Thyroid gland (tissue), 4 donors: ENCODE measurements at regions not wholly inside any gene's neighbourhood (a gene's known extent, or its start where the extent isn't known, plus 50 kb on each side); places are given as distances from the start of the nearest gene placed in this dataset.

ENCODE experiments used
- DNase-seq, 2 donors: peaks; one replicate each; pipeline ENCODE4 v3.0.0-alpha.2; 2019
- H3K27ac ChIP-seq, 3 donors: fragments of 200-600 bp; sonication (generic); 1 replicate in 2 of 3; 2 replicates in 1 of 3; pipeline ENCODE4 v1.5.1; 2016 to 2019; ENCODE audit warnings: mild to moderate bottlenecking in 1 of 3, moderate library complexity in 1 of 3
- H3K27me3 ChIP-seq: fragments of 200-600 bp; sonication (generic); one replicate; pipeline ENCODE4 v1.5.1; 2019
- H3K36me3 ChIP-seq, 2 donors: fragments of 200-600 bp; sonication (generic); one replicate each; pipeline ENCODE4 v1.5.1; 2016 to 2019
- H3K4me1 ChIP-seq, 2 donors: fragments of 200-600 bp; sonication (generic); one replicate each; pipeline ENCODE4 v1.5.1; 2017 to 2019
- H3K4me3 ChIP-seq, 3 donors: fragments of 200-600 bp; sonication (generic); replicated peaks in 1 of 3; 1 replicate in 2 of 3; 2 replicates in 1 of 3; pipeline ENCODE4 v1.5.1; 2016; ENCODE audit warnings: mild to moderate bottlenecking in 1 of 3
- H3K9me3 ChIP-seq: fragments of 200-600 bp; sonication (generic); one replicate; pipeline ENCODE4 v1.5.1; 2017
- POLR2A ChIP-seq, 2 donors: fragments of 450-650 bp; IDR thresholded peaks; one replicate each; pipeline ENCODE4 v1.6.1; 2017; ENCODE audit warnings: antibody characterized with exemption in 2 of 2, mild to moderate bottlenecking in 2 of 2, moderate library complexity in 1 of 2
- WGBS, 2 donors: methylation state at CpG; one replicate each; pipeline ENCODE4 v1.1.5; 2017; 5-methylcytosine and 5-hydroxymethylcytosine counted together
- intact Hi-C: fragments of 100-400 bp; cut with DNase I; formaldehyde crosslinking; loops from one replicate; pipeline ENCODE4 v1.15.1; 2023
- TF ChIP-seq, protein P1 (sequence below), 6 experiments: fragments of 200-600 bp in 3 of 6; fragments of 450-650 bp in 3 of 6; sonication (generic) in 3 of 6; IDR thresholded peaks; one replicate each; pipeline ENCODE4 v1.5.1; 2016 to 2019; ENCODE audit warnings: antibody characterized with exemption in 6 of 6, mild to moderate bottlenecking in 2 of 6, inconsistent platforms in 1 of 6, moderate library complexity in 1 of 6

DNA sequence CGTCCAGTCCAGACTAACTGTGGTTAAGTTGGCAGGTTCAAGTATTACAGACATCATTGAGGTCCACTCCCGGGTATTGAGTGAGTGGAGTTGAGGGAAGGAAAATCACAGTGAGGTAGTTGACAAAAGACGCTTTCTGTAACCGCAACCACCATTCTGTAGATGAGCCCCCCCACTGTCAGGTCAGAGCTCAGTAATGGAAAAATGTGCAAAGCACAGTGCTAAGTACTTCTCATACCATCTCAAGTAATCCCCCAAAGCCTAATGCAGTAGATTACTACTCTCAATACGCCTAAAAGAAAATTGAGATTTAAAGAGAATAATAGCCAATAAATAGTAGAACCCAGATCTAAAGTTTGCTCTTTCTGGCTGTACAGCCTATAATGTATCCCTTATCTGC is 522.8 kb downstream of the LMO4 start:
- H3K27me3 ChIP-seq: no peaks in the 10 kb centered on the region
- H3K36me3 ChIP-seq: no peaks in the 10 kb centered on the region
- no peak for TF ChIP-seq POLR2A (IDR thresholded peaks at IDR 0.05)
- TF ChIP-seq, protein P1, sequence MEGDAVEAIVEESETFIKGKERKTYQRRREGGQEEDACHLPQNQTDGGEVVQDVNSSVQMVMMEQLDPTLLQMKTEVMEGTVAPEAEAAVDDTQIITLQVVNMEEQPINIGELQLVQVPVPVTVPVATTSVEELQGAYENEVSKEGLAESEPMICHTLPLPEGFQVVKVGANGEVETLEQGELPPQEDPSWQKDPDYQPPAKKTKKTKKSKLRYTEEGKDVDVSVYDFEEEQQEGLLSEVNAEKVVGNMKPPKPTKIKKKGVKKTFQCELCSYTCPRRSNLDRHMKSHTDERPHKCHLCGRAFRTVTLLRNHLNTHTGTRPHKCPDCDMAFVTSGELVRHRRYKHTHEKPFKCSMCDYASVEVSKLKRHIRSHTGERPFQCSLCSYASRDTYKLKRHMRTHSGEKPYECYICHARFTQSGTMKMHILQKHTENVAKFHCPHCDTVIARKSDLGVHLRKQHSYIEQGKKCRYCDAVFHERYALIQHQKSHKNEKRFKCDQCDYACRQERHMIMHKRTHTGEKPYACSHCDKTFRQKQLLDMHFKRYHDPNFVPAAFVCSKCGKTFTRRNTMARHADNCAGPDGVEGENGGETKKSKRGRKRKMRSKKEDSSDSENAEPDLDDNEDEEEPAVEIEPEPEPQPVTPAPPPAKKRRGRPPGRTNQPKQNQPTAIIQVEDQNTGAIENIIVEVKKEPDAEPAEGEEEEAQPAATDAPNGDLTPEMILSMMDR (IDR thresholded peaks at IDR 0.05): no peak
- intact Hi-C loops: no loop called here
- 71 to 76% methylated on average over 5 of the region's 5 CpGs for WGBS, 2 donors
- no peak for DNase-seq
- H3K27ac ChIP-seq: no peak overlapping the region
- no peaks in the 10 kb centered on the region for H3K9me3 ChIP-seq
- no peaks in the 10 kb centered on the region for H3K4me1 ChIP-seq
- no peak overlapping the region for H3K4me3 ChIP-seq

DNA sequence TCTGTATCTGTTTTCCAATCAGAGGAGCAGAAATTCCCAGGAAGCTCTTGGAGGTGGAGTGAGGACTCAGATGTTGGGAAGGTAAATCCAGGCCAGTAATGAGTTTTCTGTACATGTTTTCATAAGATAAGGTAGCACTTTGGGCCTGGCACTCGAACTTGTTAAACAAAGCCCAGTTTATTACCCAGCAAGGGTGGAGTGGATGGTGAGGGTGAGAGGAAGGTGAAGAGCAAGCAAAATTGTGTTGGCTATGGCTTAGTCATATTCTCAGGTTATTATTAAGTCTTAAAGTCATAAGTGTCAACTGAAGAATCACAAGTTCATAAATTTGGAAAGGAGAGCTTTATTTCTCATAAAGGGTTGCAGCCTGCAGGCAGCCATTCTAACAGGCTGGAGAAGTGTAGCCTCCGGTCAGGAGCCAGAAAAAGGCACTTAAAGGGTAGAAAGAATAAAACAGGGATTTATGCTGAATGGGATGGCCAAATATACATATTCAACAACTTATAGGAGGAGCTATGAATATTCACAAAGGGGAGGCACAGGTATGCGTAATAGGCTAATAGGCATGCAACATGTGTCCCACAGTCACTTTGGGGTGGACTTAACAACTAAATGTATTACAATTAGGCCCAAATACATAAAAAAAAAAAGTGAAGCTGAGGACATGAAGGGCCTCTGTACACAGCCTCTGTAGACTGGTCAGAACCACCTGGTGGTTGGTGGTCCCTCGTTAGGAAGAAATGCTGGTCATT is 523.9 kb downstream of the LMO4 start:
- H3K27ac ChIP-seq: no peak overlapping the region
- H3K36me3 ChIP-seq: no peaks in the 10 kb centered on the region
- no peaks in the 10 kb centered on the region for H3K9me3 ChIP-seq
- TF ChIP-seq, protein P1 (IDR thresholded peaks at IDR 0.05): no peak
- TF ChIP-seq POLR2A (IDR thresholded peaks at IDR 0.05): no peak
- no peak overlapping the region for H3K4me3 ChIP-seq
- DNase-seq: no peak
- WGBS, 2 donors: 85 to 90% methylated on average over 4 of the region's 4 CpGs
- no peaks in the 10 kb centered on the region for H3K4me1 ChIP-seq
- no peaks in the 10 kb centered on the region for H3K27me3 ChIP-seq
- intact Hi-C loops: no loop called here

DNA sequence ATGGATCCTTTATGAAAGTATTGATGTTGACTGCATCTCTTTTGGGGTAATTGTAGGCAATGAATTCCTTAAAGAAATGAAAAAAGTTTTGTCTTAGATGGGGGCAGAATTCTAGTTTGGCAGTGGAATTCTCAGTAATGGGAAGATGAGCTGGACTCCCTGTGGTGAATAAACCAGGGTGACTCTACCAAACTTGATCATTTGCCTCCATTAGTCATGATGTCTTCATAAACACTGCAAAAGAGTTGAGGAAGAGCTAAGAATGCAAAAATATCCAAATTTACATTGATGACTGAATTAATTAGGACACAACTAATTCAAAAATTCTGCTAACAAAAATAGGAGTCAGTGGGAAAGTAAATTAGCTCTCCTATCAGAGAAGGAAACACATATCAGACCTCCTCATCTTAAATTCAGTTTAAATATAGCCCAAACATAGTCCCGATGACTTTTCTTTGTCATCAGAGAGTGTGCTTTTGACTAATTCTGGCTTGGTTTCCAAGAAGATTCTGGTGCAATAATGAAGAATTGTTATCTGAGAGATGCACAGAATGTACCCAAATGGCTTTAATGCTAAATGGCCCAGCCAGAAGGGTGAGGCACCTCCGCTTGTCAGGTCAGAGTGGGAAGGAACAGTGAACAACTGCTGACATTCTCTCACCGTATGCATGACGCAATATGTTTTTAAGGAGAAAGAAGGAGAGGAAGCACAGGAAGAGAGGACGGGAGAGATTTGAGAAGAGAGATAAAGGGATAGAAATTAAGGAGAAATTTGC is 525.1 kb downstream of the LMO4 start:
- no peak overlapping the region for H3K4me3 ChIP-seq
- intact Hi-C loops: no loop called here
- WGBS, 2 donors: 67 to 70% methylated on average over 5 of the region's 5 CpGs

DNA sequence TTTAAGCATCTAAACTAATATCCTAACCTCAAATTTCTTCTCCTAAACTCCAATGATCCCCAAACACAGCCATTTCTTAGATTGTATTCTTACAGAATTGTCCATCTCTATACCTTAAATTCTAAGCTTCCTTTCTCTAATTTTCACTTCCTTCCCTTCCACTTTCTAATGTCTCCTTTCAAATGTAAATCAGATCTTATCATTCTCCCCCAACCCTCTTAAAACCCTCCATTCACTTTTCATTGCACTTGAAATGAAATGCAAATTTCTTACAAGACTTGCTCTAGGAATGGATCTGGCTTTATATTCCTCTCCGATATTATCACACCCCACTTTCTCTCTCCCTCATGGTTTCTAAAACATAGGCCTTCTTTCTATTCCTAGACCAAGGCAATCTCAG is 534.6 kb downstream of the LMO4 start:
- Histone ChIP-seq H3K9me3 (no peaks in the 10 kb centered on the region), H3K36me3 (no peaks in the 10 kb centered on the region), H3K4me3 (no peak overlapping the region), H3K27ac (no peak overlapping the region), H3K27me3 (no peaks in the 10 kb centered on the region), H3K4me1 (no peaks in the 10 kb centered on the region)
- no peak for TF ChIP-seq POLR2A (IDR thresholded peaks at IDR 0.05)
- TF ChIP-seq, protein P1 (IDR thresholded peaks at IDR 0.05): no peak
- DNase-seq: no peak
- intact Hi-C loops: no loop called here
- 84 to 85% methylated on average over 1 of the region's 1 CpG for WGBS, 2 donors

More for the DNA sequence above, 525.1 kb downstream of the LMO4 start:
- no peak overlapping the region for H3K27ac ChIP-seq
- H3K27me3 ChIP-seq: no peaks in the 10 kb centered on the region
- DNase-seq: no peak
- H3K9me3 ChIP-seq: no peaks in the 10 kb centered on the region
- no peaks in the 10 kb centered on the region for H3K4me1 ChIP-seq
- no peaks in the 10 kb centered on the region for H3K36me3 ChIP-seq
- TF ChIP-seq, protein P1 (IDR thresholded peaks at IDR 0.05): no peak
- TF ChIP-seq POLR2A (IDR thresholded peaks at IDR 0.05): no peak

DNA sequence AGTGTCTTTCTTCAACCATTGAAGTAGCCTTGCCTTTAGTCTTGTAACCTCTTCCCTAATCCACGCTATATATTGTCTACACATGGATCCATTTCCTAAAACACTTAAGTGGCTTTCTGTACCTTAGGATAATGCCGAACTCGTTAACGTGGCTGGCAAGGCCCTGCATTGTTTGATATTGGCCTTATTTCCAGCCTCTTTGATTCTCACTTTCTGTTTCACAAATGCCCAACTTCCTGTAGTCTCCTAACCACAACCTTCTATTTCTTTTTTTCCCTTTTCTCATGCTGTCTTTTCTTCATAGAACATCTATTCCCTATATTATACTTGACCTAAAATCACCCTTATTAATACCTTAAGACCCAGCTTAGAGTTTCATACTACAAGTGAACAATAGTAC is 536.0 kb downstream of the LMO4 start:
- 82 to 90% methylated on average over 4 of the region's 4 CpGs for WGBS, 2 donors
- H3K9me3 ChIP-seq: no peaks in the 10 kb centered on the region

More for the DNA sequence above, 536.0 kb downstream of the LMO4 start:
- no peak for DNase-seq
- Histone ChIP-seq H3K27ac (no peak overlapping the region), H3K4me3 (no peak overlapping the region), H3K27me3 (no peaks in the 10 kb centered on the region), H3K4me1 (no peaks in the 10 kb centered on the region), H3K36me3 (no peaks in the 10 kb centered on the region)
- TF ChIP-seq, protein P1 (IDR thresholded peaks at IDR 0.05): no peak
- TF ChIP-seq POLR2A (IDR thresholded peaks at IDR 0.05): no peak
- intact Hi-C loops: no loop called here
